22Rv1 (cell line): ENCODE measurements at regions not wholly inside any gene's neighbourhood (a gene's known extent, or its start where the extent isn't known, plus 50 kb on each side); places are given as distances from the start of the nearest gene placed in this dataset.

Experiments used
- ZFX ChIP-seq: fragments of 450-650 bp; IDR thresholded peaks from 2 replicates; pipeline ENCODE4 v1.6.1; 2017; ENCODE audit warnings: antibody characterized with exemption, borderline replicate concordance
- TF ChIP-seq, protein P1 (sequence below): fragments of 450-650 bp; IDR thresholded peaks from 2 replicates; pipeline ENCODE4 v1.5.1; 2017; ENCODE audit warnings: mild to moderate bottlenecking

DNA sequence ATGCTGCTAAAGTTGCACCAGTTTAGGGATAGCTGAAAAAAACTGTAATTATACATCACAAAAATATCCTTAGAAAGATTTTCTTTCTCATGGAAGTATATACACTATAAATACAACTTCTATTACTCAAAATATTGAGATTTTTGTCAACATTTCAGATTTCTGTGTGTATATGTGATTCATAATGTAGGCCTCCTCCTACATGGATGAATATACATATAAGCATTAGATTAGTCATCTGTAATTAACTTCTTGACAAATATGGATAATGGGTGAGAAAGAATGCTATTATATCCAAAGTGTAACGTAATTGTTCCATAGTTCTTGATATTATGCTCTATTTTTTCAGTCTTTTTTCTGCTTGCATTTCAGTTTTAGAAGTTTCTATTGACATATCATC lies 124.9 kb downstream of the CBLL2 start:
- TF ChIP-seq, protein P1, sequence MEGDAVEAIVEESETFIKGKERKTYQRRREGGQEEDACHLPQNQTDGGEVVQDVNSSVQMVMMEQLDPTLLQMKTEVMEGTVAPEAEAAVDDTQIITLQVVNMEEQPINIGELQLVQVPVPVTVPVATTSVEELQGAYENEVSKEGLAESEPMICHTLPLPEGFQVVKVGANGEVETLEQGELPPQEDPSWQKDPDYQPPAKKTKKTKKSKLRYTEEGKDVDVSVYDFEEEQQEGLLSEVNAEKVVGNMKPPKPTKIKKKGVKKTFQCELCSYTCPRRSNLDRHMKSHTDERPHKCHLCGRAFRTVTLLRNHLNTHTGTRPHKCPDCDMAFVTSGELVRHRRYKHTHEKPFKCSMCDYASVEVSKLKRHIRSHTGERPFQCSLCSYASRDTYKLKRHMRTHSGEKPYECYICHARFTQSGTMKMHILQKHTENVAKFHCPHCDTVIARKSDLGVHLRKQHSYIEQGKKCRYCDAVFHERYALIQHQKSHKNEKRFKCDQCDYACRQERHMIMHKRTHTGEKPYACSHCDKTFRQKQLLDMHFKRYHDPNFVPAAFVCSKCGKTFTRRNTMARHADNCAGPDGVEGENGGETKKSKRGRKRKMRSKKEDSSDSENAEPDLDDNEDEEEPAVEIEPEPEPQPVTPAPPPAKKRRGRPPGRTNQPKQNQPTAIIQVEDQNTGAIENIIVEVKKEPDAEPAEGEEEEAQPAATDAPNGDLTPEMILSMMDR = no peak
- TF ChIP-seq ZFX = no peak
